Stimulated activated CD4-positive, alpha-beta T cell treated with anti-CD3 and anti-CD28 coated beads, Interleukin-15, amount 100 ng/mL, for 48 hours (primary cell): ENCODE measurements at regions not wholly inside any gene's neighbourhood (a gene's known extent, or its start where the extent isn't known, plus 50 kb on each side); places are given as distances from the start of the nearest gene placed in this dataset.

Experiments
- DNase-seq, 2 donors: peaks; one replicate each; pipeline ENCODE4 v3.0.0-alpha.2; 2020; ENCODE audit warnings: low read depth in 2 of 2

GRCh38 chr14:38316922-38317321, 61.0 kb upstream of the CLEC14A start:
- DNase-seq = no peak

GRCh38 chr14:38311655-38312054, 55.8 kb upstream of the CLEC14A start:
- no peak for DNase-seq

- DNase-seq = no peak
Measured at GRCh38 chr14:38310420-38310995, 54.6 kb upstream of the CLEC14A start.

GRCh38 chr14:38309522-38310277, 53.8 kb upstream of the CLEC14A start:
- DNase-seq = no peak
